GM19372 (cell line): ENCODE measurements at regions not wholly inside any gene's neighbourhood (a gene's known extent, or its start where the extent isn't known, plus 50 kb on each side); places are given as distances from the start of the nearest gene placed in this dataset.

ENCODE experiments used
- ATAC-seq: cut with Tn5 transposase; IDR thresholded peaks from one replicate; pipeline ENCODE4 v1.9.1; 2021; ENCODE audit warnings: mild to moderate bottlenecking, low read depth, moderate library complexity; ENCODE audit not compliant: unreplicated experiment

DNA sequence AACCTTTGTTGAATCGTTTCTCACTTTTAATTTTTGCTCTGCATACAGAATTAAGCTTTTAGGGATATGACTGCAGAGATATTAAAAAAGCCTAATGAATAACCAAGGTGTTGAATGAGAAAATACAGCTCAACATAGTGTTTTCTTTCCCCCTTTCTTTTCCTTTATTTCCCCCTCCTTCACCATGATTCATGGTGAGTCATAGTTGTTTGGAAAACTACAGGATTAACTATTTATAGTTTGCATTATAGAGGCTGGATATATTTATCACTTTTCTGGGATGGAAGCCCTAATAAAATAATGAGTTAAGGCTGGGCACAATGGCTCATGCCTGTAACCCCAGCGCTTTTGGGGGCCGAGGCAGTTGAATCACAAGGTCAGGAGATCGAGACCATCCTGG, 115.0 kb downstream of the DNAJB9 start:
- ATAC-seq = no peak

DNA sequence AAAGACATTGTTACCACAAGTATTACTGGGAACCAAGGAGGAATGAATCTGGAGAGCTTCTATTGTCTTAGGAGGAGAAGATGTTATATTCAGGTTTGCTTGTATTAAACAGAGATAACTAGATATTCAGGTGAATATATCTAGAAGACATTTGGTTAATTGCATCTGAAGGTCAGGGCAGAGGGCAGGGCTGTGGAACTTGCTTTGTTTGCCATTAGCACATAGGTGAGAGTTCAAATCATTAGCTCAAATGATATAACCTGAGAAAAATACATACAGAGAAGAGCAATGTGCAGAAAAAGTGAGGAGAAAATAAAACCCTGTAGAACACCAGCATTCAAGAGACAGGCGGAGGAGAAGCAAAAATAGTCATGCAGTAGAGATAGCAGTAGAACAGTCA, 116.8 kb downstream of the DNAJB9 start:
- no peak for ATAC-seq

DNA sequence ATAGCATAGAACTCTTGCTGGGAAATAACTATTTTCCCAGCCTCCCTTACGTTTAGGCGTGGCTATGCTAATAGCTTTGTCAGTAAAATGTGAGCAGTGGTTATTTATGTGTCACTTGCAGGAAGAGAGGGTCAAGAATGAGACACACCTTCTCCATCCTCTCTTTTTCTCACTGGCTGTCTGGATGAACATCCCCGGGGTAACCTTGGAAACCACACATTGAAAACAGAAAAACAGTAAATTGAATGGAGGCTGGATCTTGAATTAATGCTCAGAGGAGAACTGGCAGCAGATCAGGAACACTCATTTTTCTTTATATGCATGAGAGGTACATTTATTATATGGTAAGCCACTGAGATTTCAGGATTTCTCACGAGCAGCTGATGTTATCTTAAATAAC, 127.6 kb downstream of the DNAJB9 start:
- no peak for ATAC-seq

GRCh38 chr7:108711611-108712010, 141.9 kb downstream of the DNAJB9 start:
- no peak for ATAC-seq

DNA sequence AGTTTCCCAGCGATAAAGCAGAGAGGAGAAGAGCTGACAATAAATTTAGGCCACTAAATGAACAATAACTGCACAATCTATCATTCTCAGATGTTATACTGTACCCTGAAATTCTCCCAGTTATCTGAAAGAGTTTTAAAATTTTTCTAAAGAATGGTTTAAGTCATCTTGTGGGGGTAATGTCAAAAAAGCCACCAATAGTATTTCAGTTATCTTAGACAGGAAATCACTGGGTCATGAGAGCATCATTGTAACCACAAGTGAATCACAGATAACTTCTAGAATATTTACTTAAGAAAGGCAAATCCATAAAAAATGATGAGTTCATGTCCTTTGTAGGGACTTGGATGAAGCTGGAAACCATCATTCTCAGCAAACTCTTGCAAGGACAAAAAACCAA, 147.1 kb downstream of the DNAJB9 start:
- no peak for ATAC-seq

- ATAC-seq = no peak
Measured at GRCh38 chr7:108717781-108718180, 148.1 kb downstream of the DNAJB9 start.

DNA sequence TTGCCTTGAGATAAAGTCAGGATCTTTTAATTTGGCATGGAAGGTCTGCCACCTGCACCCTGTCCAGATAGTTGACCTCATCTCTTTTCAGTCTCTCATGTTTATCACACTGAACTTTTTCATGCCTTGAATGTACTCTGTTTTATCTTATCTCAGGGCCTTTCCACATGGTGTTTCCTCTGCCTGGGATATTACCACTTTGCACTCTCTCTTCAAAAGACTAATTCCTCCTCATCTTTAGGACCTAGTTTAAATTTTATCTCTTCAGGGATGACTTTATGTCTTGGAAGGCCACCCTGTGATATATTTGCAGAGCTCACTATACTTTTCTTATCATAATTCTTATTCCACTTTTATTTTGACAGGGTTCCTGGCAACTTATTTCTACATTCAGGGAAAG, 150.0 kb downstream of the DNAJB9 start:
- no peak for ATAC-seq

- no peak for ATAC-seq
Measured at GRCh38 chr7:108722561-108722960, 152.9 kb downstream of the DNAJB9 start.

GRCh38 chr7:108723381-108723814, 153.7 kb downstream of the DNAJB9 start:
- no peak for ATAC-seq

DNA sequence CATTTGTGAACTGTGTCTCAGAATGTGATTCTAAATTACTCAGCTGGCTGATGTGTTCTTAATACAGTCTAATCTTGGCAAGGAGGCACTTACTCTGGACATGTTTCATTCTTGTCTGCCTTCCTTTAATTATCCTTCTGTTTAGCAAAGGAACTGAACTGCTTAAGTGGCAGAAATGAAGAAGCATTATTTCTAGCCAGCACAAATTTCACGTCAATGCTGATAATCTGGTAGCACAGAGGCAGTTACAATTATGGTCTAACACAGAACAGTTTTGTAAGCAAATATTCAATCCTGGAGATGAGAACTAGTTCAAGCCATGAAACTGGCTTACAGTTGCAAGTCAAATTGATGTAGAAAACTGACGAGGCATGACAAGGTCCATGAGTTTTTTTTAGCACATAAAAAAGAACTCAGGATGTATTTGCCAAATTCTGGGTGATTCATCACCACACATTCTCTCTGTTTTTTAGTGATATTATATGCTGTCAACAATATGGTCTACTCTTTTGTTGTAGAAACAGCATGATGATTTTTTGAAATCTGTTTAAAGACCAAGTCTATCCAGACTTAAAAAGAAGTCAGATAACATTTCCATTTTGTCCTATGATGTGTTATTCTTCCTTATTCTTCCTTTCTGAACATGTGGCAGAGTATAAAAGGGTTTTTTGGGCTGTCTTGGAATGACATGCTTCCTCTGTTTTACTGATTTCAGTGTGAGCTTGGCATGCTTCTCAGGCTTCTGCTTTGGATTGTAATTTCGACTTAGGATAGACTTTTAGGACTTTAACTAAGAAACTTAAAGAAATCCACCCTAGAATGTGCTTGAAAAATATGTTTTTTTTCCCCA, 154.8 kb downstream of the DNAJB9 start:
- no peak for ATAC-seq

DNA sequence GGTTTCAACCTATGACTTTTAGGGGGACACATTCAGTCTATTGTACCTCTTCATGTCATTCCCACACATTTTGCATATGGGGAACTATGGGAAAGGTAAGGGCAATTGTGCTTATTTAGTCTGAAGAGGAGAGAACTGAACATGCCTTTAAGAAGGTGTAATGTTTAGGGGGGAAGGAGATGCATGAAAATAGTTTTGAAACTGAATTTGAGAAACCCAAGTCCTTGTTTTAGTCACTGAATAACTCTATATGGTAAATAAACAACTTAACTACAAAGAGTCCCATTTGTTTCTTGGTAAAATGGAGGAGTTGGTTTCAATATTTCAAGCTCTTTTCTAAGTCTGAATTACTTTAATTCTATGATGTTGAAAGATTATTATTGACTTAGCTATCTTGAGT, 166.1 kb downstream of the DNAJB9 start:
- no peak for ATAC-seq

GRCh38 chr7:108736221-108736891, 166.7 kb downstream of the DNAJB9 start:
- ATAC-seq = no peak

- ATAC-seq = no peak
Measured at GRCh38 chr7:108770981-108771745, 201.5 kb downstream of the DNAJB9 start.

DNA sequence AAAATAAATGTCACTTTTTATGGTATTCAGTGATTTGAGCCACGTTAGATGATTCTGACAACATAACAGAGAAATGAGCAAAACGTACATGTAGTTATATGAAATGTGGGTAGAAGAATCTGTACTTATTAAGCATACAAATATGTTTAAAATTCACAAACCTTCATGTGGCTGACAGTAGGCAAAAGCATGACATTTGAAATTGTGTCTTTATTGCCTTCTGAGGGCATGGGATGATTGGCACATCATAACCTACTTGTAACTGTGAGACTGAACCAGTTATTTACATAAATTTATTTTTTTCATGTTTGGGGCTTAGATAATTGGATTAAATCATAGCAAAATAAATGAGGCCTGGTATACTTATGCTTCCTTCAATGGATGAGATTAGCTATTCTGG, 202.2 kb downstream of the DNAJB9 start:
- ATAC-seq = no peak

GRCh38 chr7:108777966-108778365, 208.3 kb downstream of the DNAJB9 start:
- no peak for ATAC-seq

- no peak for ATAC-seq
Measured at GRCh38 chr7:108789451-108789850, 219.8 kb downstream of the DNAJB9 start.

GRCh38 chr7:108794466-108794865, 224.8 kb downstream of the DNAJB9 start:
- ATAC-seq = no peak

GRCh38 chr7:108802650-108803049, 233.0 kb downstream of the DNAJB9 start:
- ATAC-seq = no peak

- peak; percentile 74 for ATAC-seq
Measured at GRCh38 chr7:108805808-108806397, 236.2 kb downstream of the DNAJB9 start.

DNA sequence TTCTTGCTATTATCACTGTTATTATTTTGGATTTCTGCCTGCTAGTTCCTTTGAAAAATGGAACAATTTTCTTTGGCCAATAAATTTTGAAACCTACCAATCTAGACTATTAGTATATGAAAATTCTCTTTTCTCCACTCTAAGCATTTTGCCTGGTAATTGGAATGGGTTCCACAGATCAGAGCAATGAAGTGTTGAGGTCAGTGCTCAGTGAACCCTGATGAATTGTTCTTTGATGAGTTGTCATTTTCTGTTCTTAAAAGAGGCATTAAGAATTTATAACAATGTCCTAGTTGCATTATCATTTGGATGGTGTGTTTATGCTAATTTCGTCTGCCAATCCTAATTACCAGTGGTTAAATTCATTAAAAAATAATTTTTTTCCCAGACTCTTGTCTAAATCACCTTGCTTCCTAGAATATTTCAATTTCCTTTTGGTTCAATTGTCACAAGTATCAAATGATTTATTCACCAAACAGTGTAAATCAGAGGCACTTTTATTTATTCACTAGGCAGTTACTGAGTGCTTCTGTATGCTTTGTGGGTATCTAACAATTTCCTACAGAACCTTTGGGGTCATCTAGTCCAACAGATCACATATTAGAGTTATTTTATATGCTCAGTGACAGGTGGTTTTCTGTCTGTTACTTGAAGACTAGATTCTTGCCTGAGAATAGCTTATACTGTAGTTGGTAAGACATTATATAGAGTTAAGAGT, 239.0 kb downstream of the DNAJB9 start:
- no peak for ATAC-seq
